Breast epithelium (tissue), 4 donors: ENCODE measurements at regions not wholly inside any gene's neighbourhood (a gene's known extent, or its start where the extent isn't known, plus 50 kb on each side); places are given as distances from the start of the nearest gene placed in this dataset.
"Not testable (repeated sequence)": the region's sequence is repeated elsewhere in the genome, so short reads cannot be mapped to it uniquely, and the experiment has no call there.

Experiments used
- DNase-seq, 2 donors: peaks; one replicate each; pipeline ENCODE4 v3.0.0-alpha.2; 2019; ENCODE audit warnings: low spot score in 2 of 2
- H3K27ac ChIP-seq, 2 donors: fragments of 200-600 bp; sonication (generic) in 1 of 2; one replicate each; pipeline ENCODE4 v1.5.1; 2016 to 2019; ENCODE audit warnings: mild to moderate bottlenecking in 1 of 2
- H3K27me3 ChIP-seq, 2 donors: fragments of 200-600 bp; sonication (generic) in 1 of 2; one replicate each; pipeline versions ENCODE4 v1.5.1 to v1.6.0; 2017 to 2019; ENCODE audit warnings: control low read depth in 1 of 2, mild to moderate bottlenecking in 1 of 2
- H3K36me3 ChIP-seq: fragments of 200-600 bp; one replicate; pipeline ENCODE4 v1.5.1; 2019
- H3K4me1 ChIP-seq, 2 donors: fragments of 200-600 bp; sonication (generic); one replicate each; pipeline ENCODE4 v1.5.1; 2016 to 2019; ENCODE audit warnings: control low read depth in 1 of 2
- H3K4me3 ChIP-seq, 3 donors: fragments of 200-600 bp; sonication (generic); 1 replicate in 2 of 3; 2 replicates in 1 of 3; pipeline ENCODE4 v1.5.1; 2016 to 2019; ENCODE audit warnings: mild to moderate bottlenecking in 3 of 3, moderate library complexity in 2 of 3
- H3K9me3 ChIP-seq, 2 donors: fragments of 200-600 bp; sonication (generic) in 1 of 2; one replicate each; pipeline ENCODE4 v1.5.1; 2016 to 2019; ENCODE audit warnings: control low read depth in 1 of 2
- POLR2A ChIP-seq: fragments of 450-650 bp; IDR thresholded peaks from one replicate; pipeline ENCODE4 v1.6.1; 2016; ENCODE audit warnings: antibody characterized with exemption, mild to moderate bottlenecking, moderate library complexity
- POLR2AphosphoS5 ChIP-seq, 3 donors: sonication (generic); formaldehyde crosslinking; IDR thresholded peaks; one replicate each; pipeline ENCODE4 v1.6.1; 2017; ENCODE audit warnings: antibody characterized with exemption in 3 of 3
- intact Hi-C: fragments of 100-400 bp; cut with DNase I; formaldehyde crosslinking; loops from one replicate; pipeline ENCODE4 v1.15.1; 2023; ENCODE audit warnings: low total_unique reads
- TF ChIP-seq, protein P1 (sequence below), 3 donors: fragments of 450-650 bp; IDR thresholded peaks; one replicate each; pipeline ENCODE4 v1.5.1; 2016 to 2017; ENCODE audit warnings: antibody characterized with exemption in 3 of 3, mild to moderate bottlenecking in 3 of 3, moderate library complexity in 3 of 3

DNA sequence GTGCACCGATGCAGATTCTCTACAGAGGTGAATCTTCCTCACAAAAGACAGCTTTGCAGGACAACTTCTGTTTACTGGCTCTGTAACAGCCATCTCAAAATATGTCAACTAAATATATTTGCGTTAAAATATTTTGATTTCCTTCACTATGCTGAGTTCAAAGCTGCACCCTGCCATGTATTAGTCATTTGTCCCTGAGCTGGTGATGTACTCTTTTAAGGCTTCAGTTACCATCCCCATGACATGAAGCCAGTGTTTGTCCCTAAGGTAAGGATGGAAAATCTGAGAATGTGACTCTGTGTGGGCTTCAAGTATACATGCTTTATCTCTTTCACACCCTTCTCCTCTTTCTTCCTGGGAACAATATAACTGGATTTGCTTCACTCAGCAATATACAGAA is 70.2 kb upstream of the BTG3 start:
- TF ChIP-seq POLR2A = no peak
- TF ChIP-seq, protein P1, sequence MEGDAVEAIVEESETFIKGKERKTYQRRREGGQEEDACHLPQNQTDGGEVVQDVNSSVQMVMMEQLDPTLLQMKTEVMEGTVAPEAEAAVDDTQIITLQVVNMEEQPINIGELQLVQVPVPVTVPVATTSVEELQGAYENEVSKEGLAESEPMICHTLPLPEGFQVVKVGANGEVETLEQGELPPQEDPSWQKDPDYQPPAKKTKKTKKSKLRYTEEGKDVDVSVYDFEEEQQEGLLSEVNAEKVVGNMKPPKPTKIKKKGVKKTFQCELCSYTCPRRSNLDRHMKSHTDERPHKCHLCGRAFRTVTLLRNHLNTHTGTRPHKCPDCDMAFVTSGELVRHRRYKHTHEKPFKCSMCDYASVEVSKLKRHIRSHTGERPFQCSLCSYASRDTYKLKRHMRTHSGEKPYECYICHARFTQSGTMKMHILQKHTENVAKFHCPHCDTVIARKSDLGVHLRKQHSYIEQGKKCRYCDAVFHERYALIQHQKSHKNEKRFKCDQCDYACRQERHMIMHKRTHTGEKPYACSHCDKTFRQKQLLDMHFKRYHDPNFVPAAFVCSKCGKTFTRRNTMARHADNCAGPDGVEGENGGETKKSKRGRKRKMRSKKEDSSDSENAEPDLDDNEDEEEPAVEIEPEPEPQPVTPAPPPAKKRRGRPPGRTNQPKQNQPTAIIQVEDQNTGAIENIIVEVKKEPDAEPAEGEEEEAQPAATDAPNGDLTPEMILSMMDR (IDR thresholded peaks at IDR 0.05) = no peak
- no peak for TF ChIP-seq POLR2AphosphoS5 (IDR thresholded peaks at IDR 0.05)
- intact Hi-C loops = loop anchor here (10.0 kb wide), 1 partner anchor 242 kb away; no protein-coding TSS in a partner anchor
- Histone ChIP-seq H3K4me3 (no peak overlapping the region), H3K27me3 (no peaks in the 10 kb centered on the region), H3K9me3 (no peaks in the 10 kb centered on the region), H3K4me1 (no peaks in the 10 kb centered on the region), H3K36me3 (no peaks in the 10 kb centered on the region), H3K27ac (no peak overlapping the region)
- DNase-seq = no peak

DNA sequence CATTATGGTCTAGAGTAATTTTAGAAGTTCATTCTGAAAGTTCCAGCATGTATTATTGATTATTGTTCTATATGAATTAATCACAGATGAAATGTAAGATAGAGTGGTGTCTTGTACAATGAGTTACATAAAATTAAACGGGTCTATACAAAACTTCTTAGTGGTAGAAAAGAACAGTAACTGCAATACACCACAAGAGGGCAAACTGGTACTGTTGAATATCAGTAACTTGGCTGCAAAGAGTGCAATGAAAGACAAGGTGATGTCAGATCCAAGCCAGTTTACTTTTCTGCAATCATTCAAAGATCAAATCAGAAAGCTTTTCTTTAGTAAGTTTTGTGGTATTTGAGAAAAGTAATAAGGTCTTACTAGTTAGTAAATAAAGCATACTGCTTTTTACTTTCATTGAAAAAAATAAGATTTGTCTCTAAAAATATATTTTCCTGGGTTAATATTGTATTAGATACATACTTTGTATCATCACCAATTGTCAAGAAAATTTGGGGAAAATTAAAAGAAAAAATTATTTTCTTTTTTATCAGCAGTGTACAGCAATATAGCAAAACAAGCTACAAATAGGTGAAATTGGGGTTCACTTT is 66.4 kb upstream of the BTG3 start:
- intact Hi-C loops = no loop called here
- Histone ChIP-seq H3K27me3 (no peaks in the 10 kb centered on the region), H3K9me3 (no peaks in the 10 kb centered on the region), H3K27ac (no peak overlapping the region), H3K4me1 (no peaks in the 10 kb centered on the region), H3K4me3 (no peak overlapping the region), H3K36me3 (no peaks in the 10 kb centered on the region)
- DNase-seq = no peak
- no peak for TF ChIP-seq POLR2A
- no peak for TF ChIP-seq POLR2AphosphoS5 (IDR thresholded peaks at IDR 0.05)
- TF ChIP-seq, protein P1 (IDR thresholded peaks at IDR 0.05) = peak; percentile 87 to 94 (median 92)

GRCh38 chr21:17676930-17677329 is 64.2 kb upstream of the BTG3 start:
- H3K9me3 ChIP-seq, H3K4me1 ChIP-seq, H3K27ac ChIP-seq, intact Hi-C loops, H3K36me3 ChIP-seq, H3K4me3 ChIP-seq, H3K27me3 ChIP-seq, DNase-seq: not testable (repeated sequence)

DNA sequence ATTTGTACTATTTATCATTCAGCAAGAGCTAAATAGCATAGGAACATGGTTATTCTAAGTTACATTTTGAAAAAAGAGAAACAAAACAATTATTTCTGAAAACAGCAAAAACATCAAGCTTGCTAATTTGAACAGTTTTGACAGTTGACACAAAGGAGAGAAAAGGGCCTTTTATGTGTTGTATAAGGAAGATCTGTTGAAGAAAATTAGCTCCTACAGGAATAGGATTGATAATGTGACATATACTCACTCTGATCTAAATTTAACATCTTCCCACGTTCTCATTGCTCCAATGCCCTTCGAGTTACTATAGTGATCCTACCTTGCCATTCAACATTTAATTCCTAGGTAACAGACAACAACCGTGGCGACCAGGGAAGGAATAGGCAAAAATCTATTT is 61.4 kb upstream of the BTG3 start:
- TF ChIP-seq, protein P1 (IDR thresholded peaks at IDR 0.05) = no peak
- TF ChIP-seq POLR2A = no peak
- TF ChIP-seq POLR2AphosphoS5 (IDR thresholded peaks at IDR 0.05) = no peak
- Histone ChIP-seq H3K36me3 (no peaks in the 10 kb centered on the region), H3K27ac (no peak overlapping the region), H3K9me3 (no peaks in the 10 kb centered on the region), H3K4me1 (peaks cover 0 to 8% of the 10 kb centered on the region in 2 donors), H3K4me3 (no peak overlapping the region), H3K27me3 (no peaks in the 10 kb centered on the region)
- DNase-seq = no peak
- intact Hi-C loops = no loop called here

DNA sequence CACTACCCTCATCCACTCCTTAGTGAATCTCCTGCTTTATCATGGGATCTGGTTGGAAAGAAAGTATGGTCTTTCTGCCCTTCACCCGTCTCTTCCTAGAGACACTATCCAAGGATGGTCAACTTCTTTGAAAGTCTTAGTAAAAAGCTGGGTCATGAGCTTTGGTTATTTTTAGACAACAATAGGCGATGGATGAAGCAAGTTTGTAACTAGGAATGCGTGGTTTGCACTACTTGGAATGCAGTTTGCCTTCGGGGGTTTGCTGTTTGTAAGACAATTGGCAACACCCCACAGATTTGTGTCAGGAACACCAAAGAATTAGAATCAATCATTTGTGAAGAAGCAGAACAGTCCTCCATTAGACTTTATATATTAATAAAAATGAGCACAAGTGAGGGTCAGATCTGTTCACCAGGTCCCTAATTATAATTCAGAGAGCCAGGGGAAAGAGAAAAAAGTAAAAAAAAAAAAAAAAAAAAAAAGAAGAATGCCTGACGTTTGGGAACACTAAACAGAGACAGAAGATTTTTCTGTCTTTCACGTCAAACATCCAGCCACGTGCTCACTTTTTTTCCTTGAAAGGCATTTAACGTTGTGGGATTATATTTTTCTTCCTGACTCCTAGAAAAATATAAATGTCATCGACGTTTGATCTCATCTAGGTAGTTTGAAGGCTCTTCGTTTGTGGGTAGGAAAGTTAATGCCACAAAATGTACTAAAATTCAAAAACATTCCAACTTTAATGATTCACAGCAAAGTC is 60.7 kb upstream of the BTG3 start:
- Histone ChIP-seq H3K9me3 (no peaks in the 10 kb centered on the region), H3K27me3 (no peaks in the 10 kb centered on the region), H3K36me3 (no peaks in the 10 kb centered on the region), H3K4me1 (peaks cover 0 to 8% of the 10 kb centered on the region in 2 donors), H3K4me3 (no peak overlapping the region), H3K27ac (peak overlapping the region in 1 of 2 donors; percentile 29)
- no peak for TF ChIP-seq POLR2A
- TF ChIP-seq, protein P1 (IDR thresholded peaks at IDR 0.05) = no peak
- TF ChIP-seq POLR2AphosphoS5 (IDR thresholded peaks at IDR 0.05) = peak in 1 of 3 donors; percentile 32
- intact Hi-C loops = no loop called here
- peak in 1 of 2 donors; percentile 57 for DNase-seq
